ENCODE measurements at regions not wholly inside any gene's neighbourhood (a gene's known extent, or its start where the extent isn't known, plus 50 kb on each side); places are given as distances from the start of the nearest gene placed in this dataset.
"Not testable (repeated sequence)": the region's sequence is repeated elsewhere in the genome, so short reads cannot be mapped to it uniquely, and the experiment has no call there.

DNA sequence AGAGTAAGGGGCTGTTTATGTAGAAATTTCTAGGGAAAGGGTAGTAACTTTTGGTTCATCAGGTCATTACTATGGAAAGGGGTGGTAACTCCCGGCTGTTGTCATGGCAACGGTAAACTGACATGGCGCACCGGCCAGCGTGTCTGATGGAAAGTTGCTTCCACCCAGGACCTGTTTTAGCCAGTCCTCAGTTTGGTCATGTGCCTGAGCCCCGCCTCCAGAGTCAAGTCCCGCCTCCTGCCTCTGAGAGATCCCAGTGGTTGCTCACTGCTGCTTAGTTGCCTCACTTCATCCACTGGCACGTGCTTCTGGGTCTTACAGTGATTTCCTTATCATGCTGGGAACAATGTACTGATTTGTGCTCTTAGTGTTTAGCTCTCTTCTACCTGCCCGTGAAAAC, 455.2 kb upstream of the ZNF507 start:
- intact Hi-C loops (cut with DNase I): no loop called here
- Histone ChIP-seq H3K9me3 (no peaks in the 10 kb centered on the region), H3K4me1 (no peaks in the 10 kb centered on the region), H3K27ac (no peak overlapping the region), H3K27me3 (no peaks in the 10 kb centered on the region), H3K4me3 (no peak overlapping the region), H3K36me3 (no peaks in the 10 kb centered on the region)
- DNase-seq (ENCODE audit: extremely low spot score in 2 of 2): no peak
- TF ChIP-seq, protein P1, sequence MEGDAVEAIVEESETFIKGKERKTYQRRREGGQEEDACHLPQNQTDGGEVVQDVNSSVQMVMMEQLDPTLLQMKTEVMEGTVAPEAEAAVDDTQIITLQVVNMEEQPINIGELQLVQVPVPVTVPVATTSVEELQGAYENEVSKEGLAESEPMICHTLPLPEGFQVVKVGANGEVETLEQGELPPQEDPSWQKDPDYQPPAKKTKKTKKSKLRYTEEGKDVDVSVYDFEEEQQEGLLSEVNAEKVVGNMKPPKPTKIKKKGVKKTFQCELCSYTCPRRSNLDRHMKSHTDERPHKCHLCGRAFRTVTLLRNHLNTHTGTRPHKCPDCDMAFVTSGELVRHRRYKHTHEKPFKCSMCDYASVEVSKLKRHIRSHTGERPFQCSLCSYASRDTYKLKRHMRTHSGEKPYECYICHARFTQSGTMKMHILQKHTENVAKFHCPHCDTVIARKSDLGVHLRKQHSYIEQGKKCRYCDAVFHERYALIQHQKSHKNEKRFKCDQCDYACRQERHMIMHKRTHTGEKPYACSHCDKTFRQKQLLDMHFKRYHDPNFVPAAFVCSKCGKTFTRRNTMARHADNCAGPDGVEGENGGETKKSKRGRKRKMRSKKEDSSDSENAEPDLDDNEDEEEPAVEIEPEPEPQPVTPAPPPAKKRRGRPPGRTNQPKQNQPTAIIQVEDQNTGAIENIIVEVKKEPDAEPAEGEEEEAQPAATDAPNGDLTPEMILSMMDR (IDR thresholded peaks at IDR 0.05): no peak
- TF ChIP-seq POLR2A (IDR thresholded peaks at IDR 0.05) (no peak), POLR2AphosphoS5 (IDR thresholded peaks at IDR 0.05; ENCODE audit: insufficient read depth in 1 of 2, low read depth in 1 of 2) (no peak)

DNA sequence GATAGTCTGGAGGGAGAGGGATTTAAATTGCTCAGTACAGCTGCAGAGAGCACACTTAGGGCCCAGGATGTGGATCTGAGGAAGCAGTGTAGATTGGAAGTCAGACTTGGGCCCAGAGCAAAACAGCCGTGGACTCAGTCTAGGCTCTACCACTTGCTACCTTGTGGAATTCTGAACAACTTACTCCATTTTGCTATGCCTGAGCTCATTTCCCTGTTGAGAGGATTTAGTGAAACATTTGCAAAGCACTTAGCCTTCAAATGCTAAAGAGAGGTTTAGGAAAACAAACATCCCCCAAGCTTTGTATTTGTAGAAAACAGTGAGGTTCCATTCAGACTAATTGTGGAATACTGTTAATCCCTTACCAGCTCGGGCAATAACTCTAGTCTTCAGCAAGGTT, 453.4 kb upstream of the ZNF507 start:
- H3K4me3 ChIP-seq: no peak overlapping the region
- DNase-seq (ENCODE audit: extremely low spot score in 2 of 2): no peak
- no peaks in the 10 kb centered on the region for H3K36me3 ChIP-seq
- H3K4me1 ChIP-seq: no peaks in the 10 kb centered on the region
- intact Hi-C loops (cut with DNase I): no loop called here
- TF ChIP-seq POLR2AphosphoS5 (IDR thresholded peaks at IDR 0.05; ENCODE audit: insufficient read depth in 1 of 2, low read depth in 1 of 2) (no peak), POLR2A (IDR thresholded peaks at IDR 0.05) (no peak)
- TF ChIP-seq, protein P1 (IDR thresholded peaks at IDR 0.05): no peak
- H3K9me3 ChIP-seq: no peaks in the 10 kb centered on the region
- H3K27ac ChIP-seq: no peak overlapping the region
- no peaks in the 10 kb centered on the region for H3K27me3 ChIP-seq

DNA sequence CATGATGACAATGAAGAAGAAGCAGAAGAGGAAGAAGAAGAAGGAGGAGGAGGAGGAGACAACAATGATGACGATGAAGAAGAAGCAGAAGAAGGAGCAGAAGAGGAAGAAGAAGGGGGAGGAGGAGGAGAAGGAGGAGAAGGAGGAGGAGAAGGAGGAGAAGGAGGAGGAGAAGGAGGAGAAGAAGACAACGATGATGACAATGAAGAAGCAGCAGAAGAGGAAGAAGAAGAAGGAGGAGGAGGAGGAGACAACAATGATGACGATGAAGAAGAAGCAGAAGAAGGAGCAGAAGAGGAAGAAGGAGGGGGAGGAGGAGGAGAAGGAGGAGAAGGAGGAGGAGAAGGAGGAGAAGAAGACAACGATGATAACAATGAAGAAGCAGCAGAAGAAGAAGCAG, 451.9 kb upstream of the ZNF507 start:
- H3K27me3 ChIP-seq; H3K27ac ChIP-seq; H3K4me3 ChIP-seq; H3K9me3 ChIP-seq; H3K4me1 ChIP-seq; DNase-seq (ENCODE audit: extremely low spot score in 2 of 2); intact Hi-C loops (cut with DNase I); H3K36me3 ChIP-seq: not testable (repeated sequence)

DNA sequence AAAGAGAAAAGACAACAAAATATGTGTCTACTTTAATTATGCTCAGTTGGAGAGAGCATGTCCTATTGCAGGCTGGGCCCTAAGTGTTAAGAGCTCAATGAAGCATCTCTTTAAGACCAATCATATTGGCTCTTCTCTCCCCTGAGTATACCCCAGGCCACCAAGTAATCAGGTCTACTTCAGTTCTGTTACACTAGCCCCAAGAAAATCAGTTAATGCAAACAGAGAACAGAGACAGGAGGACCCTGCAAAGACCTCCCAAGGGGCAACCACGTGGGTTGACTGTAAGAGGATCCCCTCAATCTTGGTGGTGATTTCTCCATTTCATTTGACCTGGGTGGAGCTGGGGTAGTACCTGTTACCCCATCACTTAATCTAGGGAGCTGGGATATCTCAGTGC, 451.0 kb upstream of the ZNF507 start:
- Histone ChIP-seq H3K4me1 (no peaks in the 10 kb centered on the region), H3K36me3 (no peaks in the 10 kb centered on the region), H3K9me3 (no peaks in the 10 kb centered on the region), H3K27me3 (no peaks in the 10 kb centered on the region), H3K27ac (no peak overlapping the region), H3K4me3 (no peak overlapping the region)
- no peak for TF ChIP-seq POLR2A (IDR thresholded peaks at IDR 0.05)
- no peak for TF ChIP-seq POLR2AphosphoS5 (IDR thresholded peaks at IDR 0.05; ENCODE audit: insufficient read depth in 1 of 2, low read depth in 1 of 2)
- TF ChIP-seq, protein P1 (IDR thresholded peaks at IDR 0.05): no peak
- intact Hi-C loops (cut with DNase I): no loop called here
- DNase-seq (ENCODE audit: extremely low spot score in 2 of 2): no peak

DNA sequence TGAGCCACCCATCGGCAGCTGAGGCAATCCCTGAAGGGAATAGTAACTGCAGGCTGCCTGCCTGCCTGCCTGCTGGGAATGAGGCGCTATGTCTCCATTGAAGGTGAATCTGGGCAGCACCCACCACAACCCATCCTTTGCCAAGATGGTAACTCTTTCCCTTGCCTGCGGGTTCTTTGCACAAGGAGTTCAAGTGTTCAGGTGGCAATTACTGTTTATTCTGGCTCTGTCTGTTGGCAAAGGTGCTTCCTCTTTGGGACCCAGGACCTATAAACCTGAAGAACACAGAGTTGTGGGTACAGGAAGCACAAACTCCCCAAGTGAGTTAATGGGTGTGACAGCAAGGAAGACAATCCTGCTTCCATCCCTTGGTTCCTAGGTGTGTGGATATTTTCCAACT, 448.1 kb upstream of the ZNF507 start:
- no peaks in the 10 kb centered on the region for H3K9me3 ChIP-seq
- intact Hi-C loops (cut with DNase I): no loop called here
- no peaks in the 10 kb centered on the region for H3K27me3 ChIP-seq
- no peak for TF ChIP-seq POLR2AphosphoS5 (IDR thresholded peaks at IDR 0.05; ENCODE audit: insufficient read depth in 1 of 2, low read depth in 1 of 2)
- TF ChIP-seq, protein P1 (IDR thresholded peaks at IDR 0.05): no peak
- TF ChIP-seq POLR2A (IDR thresholded peaks at IDR 0.05): no peak
- no peak for DNase-seq (ENCODE audit: extremely low spot score in 2 of 2)
- H3K27ac ChIP-seq: no peak overlapping the region
- H3K4me1 ChIP-seq: no peaks in the 10 kb centered on the region
- no peak overlapping the region for H3K4me3 ChIP-seq
- H3K36me3 ChIP-seq: no peaks in the 10 kb centered on the region

DNA sequence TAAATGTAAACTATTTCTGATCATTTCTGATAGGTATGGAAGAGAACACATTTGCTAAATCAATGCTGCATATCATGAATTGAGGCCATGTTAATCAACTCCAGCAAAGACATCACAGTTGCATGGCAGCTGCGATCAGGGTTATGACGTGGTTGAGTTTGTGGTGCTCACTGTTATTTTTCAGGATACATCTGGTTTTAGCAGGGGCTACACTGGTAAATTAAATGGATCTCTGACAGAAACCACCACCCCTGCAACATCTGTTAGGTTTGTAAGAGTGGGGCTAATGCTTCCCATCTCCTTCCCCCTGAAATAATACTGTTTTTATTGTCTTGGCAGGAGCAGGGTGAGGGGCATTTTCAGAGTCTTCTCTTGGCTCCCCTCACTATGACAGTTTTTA, 444.4 kb upstream of the ZNF507 start:
- intact Hi-C loops (cut with DNase I): no loop called here
- Histone ChIP-seq H3K9me3 (no peaks in the 10 kb centered on the region), H3K4me1 (peaks cover 4% of the 10 kb centered on the region), H3K27ac (no peak overlapping the region), H3K4me3 (no peak overlapping the region), H3K27me3 (no peaks in the 10 kb centered on the region), H3K36me3 (no peaks in the 10 kb centered on the region)
- TF ChIP-seq POLR2A (IDR thresholded peaks at IDR 0.05) (no peak), POLR2AphosphoS5 (IDR thresholded peaks at IDR 0.05; ENCODE audit: insufficient read depth in 1 of 2, low read depth in 1 of 2) (no peak)
- TF ChIP-seq, protein P1 (IDR thresholded peaks at IDR 0.05): no peak
- DNase-seq (ENCODE audit: extremely low spot score in 2 of 2): no peak
